Trophoblast cell (in vitro differentiated cells and primary cell): ENCODE measurements at regions not wholly inside any gene's neighbourhood (a gene's known extent, or its start where the extent isn't known, plus 50 kb on each side); places are given as distances from the start of the nearest gene placed in this dataset.
"Not testable (repeated sequence)": the region's sequence is repeated elsewhere in the genome, so short reads cannot be mapped to it uniquely, and the experiment has no call there.

Source experiments
- DNase-seq, 2 donors: peaks; one replicate each; pipeline ENCODE4 v3.0.0-alpha.2; 2016
- H2AFZ ChIP-seq: 2 replicates; pipeline ENCODE4 v1.6.1; 2013; ENCODE audit warnings: low read length, moderate library complexity, mild to moderate bottlenecking; ENCODE audit not compliant: insufficient read depth, poor library complexity
- H2AK5ac ChIP-seq: 2 replicates; pipeline ENCODE4 v1.6.1; 2013; ENCODE audit warnings: mild to moderate bottlenecking, low read length
- H2BK120ac ChIP-seq: 2 replicates; pipeline ENCODE4 v1.6.1; 2013; ENCODE audit warnings: low read length, mild to moderate bottlenecking, moderate library complexity; ENCODE audit not compliant: insufficient read depth, poor library complexity
- H2BK12ac ChIP-seq: 2 replicates; pipeline ENCODE4 v1.6.1; 2013; ENCODE audit warnings: mild to moderate bottlenecking, low read length, moderate library complexity
- H2BK5ac ChIP-seq: 2 replicates; pipeline ENCODE4 v1.6.1; 2013; ENCODE audit warnings: low read length, low read depth, moderate library complexity, mild to moderate bottlenecking; ENCODE audit not compliant: poor library complexity
- H3K14ac ChIP-seq: 2 replicates; pipeline ENCODE4 v1.6.1; 2013; ENCODE audit warnings: mild to moderate bottlenecking, low read length
- H3K18ac ChIP-seq: 2 replicates; pipeline ENCODE4 v1.6.1; 2013; ENCODE audit warnings: mild to moderate bottlenecking, low read length
- H3K23ac ChIP-seq: 2 replicates; pipeline ENCODE4 v1.6.1; 2013; ENCODE audit warnings: low read length
- H3K27ac ChIP-seq: 2 replicates; pipeline ENCODE4 v1.5.1; 2013; ENCODE audit warnings: low read depth, mild to moderate bottlenecking, inconsistent platforms, low read length, moderate library complexity
- H3K27me3 ChIP-seq: 2 replicates; pipeline ENCODE4 v1.6.1; 2013; ENCODE audit warnings: inconsistent platforms, mild to moderate bottlenecking, low read length, moderate library complexity; ENCODE audit not compliant: insufficient read depth
- H3K36me3 ChIP-seq, 2 experiments: 1 replicate in 1 of 2; 2 replicates in 1 of 2; pipeline ENCODE4 v1.6.1; 2013; ENCODE audit warnings: low read length in 2 of 2, mild to moderate bottlenecking in 2 of 2, moderate library complexity in 1 of 2; ENCODE audit not compliant: insufficient read depth in 2 of 2, control insufficient read depth in 1 of 2
- H3K4ac ChIP-seq: 2 replicates; pipeline ENCODE4 v1.6.1; 2013; ENCODE audit warnings: low read depth, mild to moderate bottlenecking, low read length, moderate library complexity
- H3K4me1 ChIP-seq, 2 experiments: 1 replicate in 1 of 2; 2 replicates in 1 of 2; pipeline ENCODE4 v1.6.1; 2013; ENCODE audit warnings: low read length in 2 of 2, mild to moderate bottlenecking in 2 of 2, moderate library complexity in 1 of 2; ENCODE audit not compliant: insufficient read depth in 2 of 2, control insufficient read depth in 1 of 2
- H3K4me2 ChIP-seq: 2 replicates; pipeline ENCODE4 v1.6.1; 2013; ENCODE audit warnings: inconsistent platforms, mild to moderate bottlenecking, low read length, moderate library complexity
- H3K4me3 ChIP-seq: 2 replicates; pipeline ENCODE4 v1.5.1; 2013; ENCODE audit warnings: mild to moderate bottlenecking, low read depth, low read length, inconsistent platforms
- H3K79me1 ChIP-seq: one replicate; pipeline ENCODE4 v1.6.1; 2013; ENCODE audit warnings: low read length
- H3K79me2 ChIP-seq: 2 replicates; pipeline ENCODE4 v1.6.1; 2013; ENCODE audit warnings: low read length, mild to moderate bottlenecking; ENCODE audit not compliant: control insufficient read depth, insufficient read depth, poor library complexity
- H3K9ac ChIP-seq: 2 replicates; pipeline ENCODE4 v1.6.1; 2013; ENCODE audit warnings: mild to moderate bottlenecking, low read length
- H3K9me3 ChIP-seq: 2 replicates; pipeline ENCODE4 v1.6.1; 2013; ENCODE audit warnings: low read depth, mild to moderate bottlenecking, control low read depth, inconsistent platforms, low read length; ENCODE audit not compliant: insufficient read depth
- H4K12ac ChIP-seq: 2 replicates; pipeline ENCODE4 v1.6.1; 2013; ENCODE audit warnings: low read depth, mild to moderate bottlenecking, low read length, moderate library complexity
- H4K8ac ChIP-seq: 2 replicates; pipeline ENCODE4 v1.6.1; 2013; ENCODE audit warnings: low read depth, mild to moderate bottlenecking, low read length, moderate library complexity
- H4K91ac ChIP-seq: one replicate; pipeline ENCODE4 v1.6.1; 2013; ENCODE audit warnings: low read depth, mild to moderate bottlenecking, low read length, moderate library complexity
- WGBS: extraction: QIAGEN DNeasy Blood & Tissue Kit; methylation state at CpG from one replicate; pipeline ENCODE4 v1.1.7; 2013; ENCODE audit warnings: missing lambda C conversion rate; ENCODE audit not compliant: insufficient read length, insufficient coverage; ENCODE audit errors: extremely low coverage; 5-methylcytosine and 5-hydroxymethylcytosine counted together

- H3K14ac ChIP-seq, H3K79me1 ChIP-seq, H4K91ac ChIP-seq, H3K27me3 ChIP-seq, H2BK12ac ChIP-seq, DNase-seq, H3K79me2 ChIP-seq, H3K18ac ChIP-seq, H3K4me3 ChIP-seq, H3K9ac ChIP-seq, H3K9me3 ChIP-seq, H4K8ac ChIP-seq, H2AK5ac ChIP-seq, H3K36me3 ChIP-seq, H2AFZ ChIP-seq, H4K12ac ChIP-seq, H3K4ac ChIP-seq, H3K27ac ChIP-seq, H3K4me2 ChIP-seq, H3K23ac ChIP-seq, H3K4me1 ChIP-seq, H2BK5ac ChIP-seq, H2BK120ac ChIP-seq: not testable (repeated sequence)
- WGBS, result no CpG with 5 or more reads among the region's 5 CpGs
These were observed 263.2 kb upstream of the MBL2 start for GRCh38 chr10:53035823-53036222.

GRCh38 chr10:53033396-53033795 lies 260.8 kb upstream of the MBL2 start:
- no CpG with 5 or more reads among the region's 2 CpGs for WGBS
- peaks cover 9 to 10% of the 10 kb centered on the region in 2 experiments for H3K4me1 ChIP-seq
- no peak overlapping the region for H2BK5ac ChIP-seq
- H4K91ac ChIP-seq, result no peak overlapping the region
- H3K23ac ChIP-seq, result no peak overlapping the region
- H4K12ac ChIP-seq, result no peak overlapping the region
- no peaks in the 10 kb centered on the region for H3K79me2 ChIP-seq
- H3K9me3 ChIP-seq, result no peaks in the 10 kb centered on the region
- H3K14ac ChIP-seq, result no peak overlapping the region
- no peak overlapping the region for H2BK12ac ChIP-seq
- no peak overlapping the region for H3K9ac ChIP-seq
- no peak overlapping the region for H2BK120ac ChIP-seq
- no peak overlapping the region for H3K18ac ChIP-seq
- no peak overlapping the region for H4K8ac ChIP-seq
- H3K36me3 ChIP-seq, result no peaks in the 10 kb centered on the region
- no peak overlapping the region for H3K27ac ChIP-seq
- no peak overlapping the region for H3K4me3 ChIP-seq
- H2AK5ac ChIP-seq, result no peak overlapping the region
- no peak overlapping the region for H3K4me2 ChIP-seq
- H2AFZ ChIP-seq, result no peak overlapping the region
- peaks cover 8% of the 10 kb centered on the region for H3K79me1 ChIP-seq
- DNase-seq, result no peak
- H3K4ac ChIP-seq, result no peak overlapping the region
- H3K27me3 ChIP-seq, result no peaks in the 10 kb centered on the region

- Histone ChIP-seq H3K27ac (peak overlapping the region; percentile 77), H4K8ac (peak overlapping the region; percentile 24), H2BK12ac (peak overlapping the region; percentile 92), H4K91ac (peak overlapping the region; percentile 60), H3K4me1 (peaks cover 9 to 10% of the 10 kb centered on the region in 2 experiments), H3K4me2 (peak overlapping the region; percentile 47), H2BK120ac (peak overlapping the region; percentile 67), H2BK5ac (peak overlapping the region; percentile 88), H3K14ac (peak overlapping the region; percentile 11)
- not testable (repeated sequence) for H4K12ac ChIP-seq, H3K36me3 ChIP-seq, H2AK5ac ChIP-seq, H2AFZ ChIP-seq, H3K27me3 ChIP-seq, H3K4me3 ChIP-seq, H3K4ac ChIP-seq, H3K18ac ChIP-seq, H3K79me2 ChIP-seq, H3K9ac ChIP-seq, H3K9me3 ChIP-seq, H3K79me1 ChIP-seq, H3K23ac ChIP-seq
- no CpG with 5 or more reads among the region's 8 CpGs for WGBS
- DNase-seq, result peak; percentile 13 to 76
These were observed 257.6 kb upstream of the MBL2 start for GRCh38 chr10:53029872-53030849.

GRCh38 chr10:53029449-53029848 lies 256.9 kb upstream of the MBL2 start:
- Histone ChIP-seq H3K4me1 (peaks cover 9 to 10% of the 10 kb centered on the region in 2 experiments), H3K27me3 (no peaks in the 10 kb centered on the region), H2BK120ac (peak overlapping the region; percentile 67), H4K8ac (peak overlapping the region; percentile 24), H3K9me3 (no peaks in the 10 kb centered on the region), H2BK5ac (peak overlapping the region; percentile 88), H3K4me3 (no peak overlapping the region), H4K12ac (no peak overlapping the region), H4K91ac (peak overlapping the region; percentile 60), H2BK12ac (peak overlapping the region; percentile 92), H2AK5ac (peak overlapping the region; percentile 4), H2AFZ (peak overlapping the region; percentile 13), H3K4me2 (peak overlapping the region; percentile 31), H3K14ac (peak overlapping the region; percentile 11), H3K27ac (peak overlapping the region; percentile 77), H3K36me3 (no peaks in the 10 kb centered on the region), H3K79me2 (no peaks in the 10 kb centered on the region), H3K23ac (no peak overlapping the region), H3K9ac (no peak overlapping the region), H3K4ac (peak overlapping the region; percentile 77), H3K79me1 (peaks cover 8% of the 10 kb centered on the region), H3K18ac (peak overlapping the region; percentile 65)
- WGBS, result no CpG with 5 or more reads among the region's 9 CpGs
- no peak for DNase-seq
